ENCODE measurements at regions not wholly inside any gene's neighbourhood (a gene's known extent, or its start where the extent isn't known, plus 50 kb on each side); places are given as distances from the start of the nearest gene placed in this dataset.

DNA sequence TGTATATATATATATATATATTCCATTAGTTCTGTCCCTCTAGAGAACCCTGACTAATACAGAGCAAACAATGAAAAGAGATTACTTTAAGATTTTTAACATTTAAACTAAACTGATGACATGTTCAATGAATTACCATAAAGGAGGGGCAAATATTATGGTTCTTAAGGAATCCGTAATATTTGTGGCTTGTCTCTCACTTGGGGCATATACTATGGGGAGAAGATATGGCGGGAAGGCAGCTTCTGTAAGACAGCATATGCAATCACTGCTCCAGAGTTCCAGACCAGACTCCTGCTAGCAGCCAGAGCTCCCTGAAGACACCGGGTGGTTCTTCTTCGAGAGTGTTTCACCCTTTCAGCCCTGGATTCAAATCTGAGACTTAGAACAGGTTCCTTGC, 321.1 kb upstream of the NT5E start:
- no peak for TF ChIP-seq POLR2A (IDR thresholded peaks at IDR 0.05)
- TF ChIP-seq CTCF (IDR thresholded peaks at IDR 0.05): no peak
- no peak for TF ChIP-seq POLR2AphosphoS5 (IDR thresholded peaks at IDR 0.05)

Data from sigmoid colon (tissue), 4 donors.